B cell (primary cell): ENCODE measurements at regions not wholly inside any gene's neighbourhood (a gene's known extent, or its start where the extent isn't known, plus 50 kb on each side); places are given as distances from the start of the nearest gene placed in this dataset.

Experiments
- EZH2 ChIP-seq: IDR thresholded peaks from 2 replicates; pipeline ENCODE4 v1.6.1; 2012; ENCODE audit warnings: borderline replicate concordance, low read depth, mild to moderate bottlenecking, moderate library complexity, low read length; ENCODE audit not compliant: insufficient read depth, poor library complexity, severe bottlenecking
- TF ChIP-seq, protein P1 (sequence below): fragments of 200-600 bp; IDR thresholded peaks from one replicate; pipeline ENCODE4 v1.8.0; 2022; ENCODE audit warnings: antibody characterized with exemption, mild to moderate bottlenecking

DNA sequence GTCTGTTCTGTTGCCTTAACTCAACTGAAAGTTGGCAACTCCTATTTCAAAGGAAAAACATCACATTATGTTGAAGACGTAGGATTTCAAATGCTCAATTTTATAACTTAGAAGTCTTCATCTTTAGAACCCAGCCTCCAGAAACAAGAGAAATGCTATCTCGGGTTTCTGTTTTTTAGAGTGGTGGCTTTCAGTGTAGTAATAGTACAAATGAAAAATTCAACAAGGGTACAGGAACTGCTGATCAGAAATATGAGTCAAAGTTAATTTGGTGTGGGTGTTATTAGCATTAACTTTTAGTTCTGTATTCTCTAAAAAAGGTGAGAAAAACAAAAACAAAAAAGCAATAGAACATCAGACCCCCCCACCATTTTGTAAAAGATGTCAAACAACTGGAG lies 56.6 kb upstream of the FLT1 start:
- TF ChIP-seq, protein P1, sequence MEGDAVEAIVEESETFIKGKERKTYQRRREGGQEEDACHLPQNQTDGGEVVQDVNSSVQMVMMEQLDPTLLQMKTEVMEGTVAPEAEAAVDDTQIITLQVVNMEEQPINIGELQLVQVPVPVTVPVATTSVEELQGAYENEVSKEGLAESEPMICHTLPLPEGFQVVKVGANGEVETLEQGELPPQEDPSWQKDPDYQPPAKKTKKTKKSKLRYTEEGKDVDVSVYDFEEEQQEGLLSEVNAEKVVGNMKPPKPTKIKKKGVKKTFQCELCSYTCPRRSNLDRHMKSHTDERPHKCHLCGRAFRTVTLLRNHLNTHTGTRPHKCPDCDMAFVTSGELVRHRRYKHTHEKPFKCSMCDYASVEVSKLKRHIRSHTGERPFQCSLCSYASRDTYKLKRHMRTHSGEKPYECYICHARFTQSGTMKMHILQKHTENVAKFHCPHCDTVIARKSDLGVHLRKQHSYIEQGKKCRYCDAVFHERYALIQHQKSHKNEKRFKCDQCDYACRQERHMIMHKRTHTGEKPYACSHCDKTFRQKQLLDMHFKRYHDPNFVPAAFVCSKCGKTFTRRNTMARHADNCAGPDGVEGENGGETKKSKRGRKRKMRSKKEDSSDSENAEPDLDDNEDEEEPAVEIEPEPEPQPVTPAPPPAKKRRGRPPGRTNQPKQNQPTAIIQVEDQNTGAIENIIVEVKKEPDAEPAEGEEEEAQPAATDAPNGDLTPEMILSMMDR: no peak
- TF ChIP-seq EZH2: no peak
